ENCODE measurements at regions not wholly inside any gene's neighbourhood (a gene's known extent, or its start where the extent isn't known, plus 50 kb on each side); places are given as distances from the start of the nearest gene placed in this dataset.
A peak's percentile ranks its signal among the peaks of the same experiment; 100 is the strongest.

DNA sequence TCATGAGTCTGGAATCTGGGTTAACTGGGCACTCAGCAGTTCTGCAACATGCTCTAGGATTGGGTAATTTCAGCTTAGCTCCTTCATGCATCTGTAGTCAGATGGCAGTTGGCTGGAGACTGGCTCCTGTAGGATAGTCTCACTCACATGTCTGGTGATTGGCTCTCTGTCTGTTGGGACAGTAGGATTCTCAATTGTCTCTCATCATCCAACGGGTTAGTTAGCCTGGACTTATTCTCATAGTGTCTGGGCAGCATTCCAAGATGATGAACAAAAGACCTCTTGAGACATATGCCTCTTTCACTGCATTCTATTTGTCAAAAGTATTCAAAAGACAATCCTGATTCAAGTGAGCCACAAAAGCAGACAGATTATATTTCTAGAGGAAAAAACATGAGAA lies 795.6 kb upstream of the GALNTL6 start:
- no peak for TF ChIP-seq CTCF (IDR thresholded peaks at IDR 0.05; ENCODE audit: low read depth, low read length, missing control alignments)
- H3K4me3 ChIP-seq (ENCODE audit: low read depth, low read length): no peak overlapping the region
- DNase-seq (ENCODE audit: low read depth): no peak

DNA sequence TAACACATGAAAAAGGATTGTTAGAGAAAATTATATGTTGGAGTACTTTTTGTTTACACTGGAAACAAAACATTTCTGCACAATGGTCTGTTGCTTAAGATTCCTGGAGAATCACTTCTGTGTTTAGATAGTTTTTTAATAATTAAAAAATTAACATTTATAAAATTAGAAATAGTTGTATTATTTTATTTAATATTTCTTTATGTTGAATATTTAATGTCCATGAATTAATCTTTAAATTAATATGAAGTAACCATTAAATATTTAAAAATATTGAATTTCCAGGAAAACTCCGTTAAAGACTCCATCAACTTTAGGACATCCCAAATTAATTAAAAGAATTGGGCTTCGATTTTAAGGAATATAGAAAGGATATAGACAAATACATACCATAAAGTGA lies 797.1 kb upstream of the GALNTL6 start:
- no peak overlapping the region for H3K4me3 ChIP-seq (ENCODE audit: low read depth, low read length)
- TF ChIP-seq CTCF (IDR thresholded peaks at IDR 0.05; ENCODE audit: low read depth, low read length, missing control alignments): no peak
- no peak for DNase-seq (ENCODE audit: low read depth)

DNA sequence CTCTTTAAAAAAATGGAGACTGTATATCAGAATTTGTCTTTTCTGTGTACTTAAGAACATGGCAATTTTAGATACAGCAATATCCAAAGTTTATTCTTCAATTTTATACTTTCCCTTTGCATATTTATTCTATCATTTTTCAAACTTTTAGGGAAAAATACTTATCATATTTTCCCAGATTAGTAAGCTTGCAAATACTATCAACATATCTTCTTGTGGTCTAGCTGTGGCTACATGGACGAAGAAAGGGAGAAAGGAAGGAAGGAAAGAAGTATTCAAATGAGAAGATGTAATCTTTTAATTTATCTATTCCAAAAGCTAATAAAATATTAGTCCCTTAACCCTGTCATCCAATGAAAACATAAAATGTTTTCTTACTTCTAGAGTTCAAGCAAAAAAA lies 797.8 kb upstream of the GALNTL6 start:
- no peak for DNase-seq (ENCODE audit: low read depth)
- no peak for TF ChIP-seq CTCF (IDR thresholded peaks at IDR 0.05; ENCODE audit: low read depth, low read length, missing control alignments)
- no peak overlapping the region for H3K4me3 ChIP-seq (ENCODE audit: low read depth, low read length)

DNA sequence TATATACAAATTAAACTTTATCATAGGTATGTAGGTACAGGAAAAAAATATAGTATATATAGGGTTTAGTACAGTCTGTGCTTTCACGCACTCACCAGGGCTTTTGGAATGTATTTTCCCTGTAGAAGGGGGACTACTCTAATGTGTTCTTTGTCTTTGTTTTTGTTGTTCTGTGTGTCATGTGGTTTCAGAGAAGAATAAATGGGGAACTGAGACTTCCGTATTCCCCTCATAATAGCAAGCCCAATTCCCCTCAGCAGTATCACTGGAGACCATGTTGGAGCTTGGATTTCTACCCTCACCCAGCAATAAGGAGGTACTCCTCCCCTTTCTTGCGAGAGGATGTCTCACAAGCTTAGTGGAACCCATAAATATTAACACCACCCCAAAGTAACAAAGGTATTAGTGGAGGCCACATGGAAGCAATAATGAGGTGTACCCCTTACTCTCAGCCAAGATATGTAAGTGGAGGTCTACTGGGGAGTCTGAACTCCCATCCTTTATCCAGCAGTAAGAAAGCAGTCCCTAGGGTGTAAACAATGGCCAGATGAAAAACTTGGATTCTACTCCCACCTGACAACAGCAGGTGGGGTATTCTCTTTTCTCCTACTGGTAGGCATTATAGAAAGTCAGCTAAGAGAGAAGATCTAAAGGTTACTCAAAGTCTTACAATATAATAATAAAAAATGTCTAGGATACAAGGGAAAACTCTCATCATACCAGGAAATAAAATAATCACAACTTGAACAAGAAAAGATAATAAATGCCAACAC lies 805.4 kb upstream of the GALNTL6 start:
- no peak overlapping the region for H3K4me3 ChIP-seq (ENCODE audit: low read depth, low read length)
- TF ChIP-seq CTCF (IDR thresholded peaks at IDR 0.05; ENCODE audit: low read depth, low read length, missing control alignments): no peak
- DNase-seq (ENCODE audit: low read depth): no peak

DNA sequence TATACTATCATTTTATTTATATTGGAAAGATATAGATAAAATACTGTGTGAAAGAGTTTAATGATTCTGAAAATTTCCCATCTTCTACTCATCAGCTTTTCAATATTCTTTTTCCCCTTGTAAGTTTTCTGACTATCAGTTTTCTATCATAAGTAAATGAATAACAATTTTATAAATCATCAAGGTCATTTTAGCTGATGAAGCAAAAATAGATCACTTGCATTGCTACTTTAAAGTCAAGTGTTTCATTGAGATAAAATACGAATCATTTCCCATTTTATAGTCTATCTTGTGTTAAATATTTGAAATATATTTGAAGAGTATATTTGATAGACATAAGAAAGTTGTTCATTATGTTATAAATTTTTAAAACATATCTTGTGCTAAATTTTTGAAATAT lies 811.0 kb upstream of the GALNTL6 start:
- no peak for TF ChIP-seq CTCF (IDR thresholded peaks at IDR 0.05; ENCODE audit: low read depth, low read length, missing control alignments)
- no peak for DNase-seq (ENCODE audit: low read depth)
- H3K4me3 ChIP-seq (ENCODE audit: low read depth, low read length): no peak overlapping the region

DNA sequence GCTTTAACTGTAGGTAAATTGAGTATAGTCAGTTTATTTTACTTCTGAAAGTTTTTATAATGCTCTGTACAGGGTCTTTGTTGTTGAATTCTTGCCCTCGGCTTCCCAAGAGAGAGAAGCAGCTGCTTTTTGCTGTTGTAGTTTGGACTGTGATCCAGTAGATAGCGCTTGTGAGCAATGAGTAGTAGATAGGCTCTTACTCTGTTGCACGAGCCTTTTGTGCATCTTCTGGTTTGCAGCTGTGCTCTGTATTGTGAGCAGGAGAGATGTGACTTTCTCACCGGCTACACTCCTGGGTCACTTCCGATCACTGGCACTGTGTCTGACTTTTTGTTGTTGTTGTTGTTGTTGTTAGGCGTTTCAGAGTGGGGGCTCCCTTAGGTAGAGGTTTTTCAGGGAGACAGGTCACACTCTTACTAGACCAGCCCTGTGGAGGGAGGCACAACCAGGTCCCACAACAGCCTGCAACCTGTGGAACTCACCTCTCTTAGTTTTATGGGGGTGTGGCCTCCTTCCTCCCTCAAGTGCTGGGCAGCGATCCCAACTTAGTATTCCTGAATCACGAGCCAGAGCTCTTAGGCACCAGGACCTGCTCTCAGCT lies 822.1 kb upstream of the GALNTL6 start:
- H3K4me3 ChIP-seq (ENCODE audit: low read depth, low read length): no peak overlapping the region
- peak; percentile 86 for TF ChIP-seq CTCF (IDR thresholded peaks at IDR 0.05; ENCODE audit: low read depth, low read length, missing control alignments)
- peak; percentile 5 for DNase-seq (ENCODE audit: low read depth)

GRCh38 chr4:170988446-170988845 lies 824.8 kb upstream of the GALNTL6 start:
- no peak overlapping the region for H3K4me3 ChIP-seq (ENCODE audit: low read depth, low read length)

More at GRCh38 chr4:170988446-170988845, 824.8 kb upstream of the GALNTL6 start:
- no peak for DNase-seq (ENCODE audit: low read depth)
- no peak for TF ChIP-seq CTCF (IDR thresholded peaks at IDR 0.05; ENCODE audit: low read depth, low read length, missing control alignments)
